ENCODE measurements at regions not wholly inside any gene's neighbourhood (a gene's known extent, or its start where the extent isn't known, plus 50 kb on each side); places are given as distances from the start of the nearest gene placed in this dataset.

- no peak overlapping the region for H3K27ac Mint-ChIP-seq
- H3K36me3 Mint-ChIP-seq (ENCODE audit: low read depth): no peaks in the 10 kb centered on the region
- ChIA-PET CTCF (interaction anchor here (1.0 to 2.4 kb wide), 5 partner anchors 9 to 362 kb away, joined by 3 to 6 read pairs (median 3); no protein-coding TSS in a partner anchor), POLR2A (interaction anchor here (0.7 to 1.4 kb wide), 2 partner anchors 8 to 265 kb away, joined by 3 read pairs; no protein-coding TSS in a partner anchor)
- DNase-seq (no peak), ATAC-seq (no peak)
- peaks cover 6% of the 10 kb centered on the region for H3K27me3 Mint-ChIP-seq
- peaks cover 10% of the 10 kb centered on the region for H3K4me1 Mint-ChIP-seq (ENCODE audit: low read depth)
- H3K9me3 Mint-ChIP-seq: no peaks in the 10 kb centered on the region
- H3K4me3 Mint-ChIP-seq: no peak overlapping the region
- no peak for TF ChIP-seq CTCF (IDR thresholded peaks at IDR 0.05)
- intact Hi-C loops (cut with micrococcal nuclease): no loop called here
These were observed 226.1 kb upstream of the RREB1 start for GRCh38 chr6:6881438-6882225.

- no peak overlapping the region for H3K4me3 Mint-ChIP-seq
- H3K27me3 Mint-ChIP-seq: peaks cover 6% of the 10 kb centered on the region
- no peak overlapping the region for H3K27ac Mint-ChIP-seq
- ATAC-seq: no peak
- peaks cover 10% of the 10 kb centered on the region for H3K4me1 Mint-ChIP-seq (ENCODE audit: low read depth)
- H3K36me3 Mint-ChIP-seq (ENCODE audit: low read depth): no peaks in the 10 kb centered on the region
- DNase-seq: no peak
- H3K9me3 Mint-ChIP-seq: no peaks in the 10 kb centered on the region
- ChIA-PET CTCF (interaction anchor here (1.3 to 2.4 kb wide), 3 partner anchors 10 to 157 kb away, joined by 3 to 6 read pairs (median 5); no protein-coding TSS in a partner anchor), POLR2A (interaction anchor here (1.4 kb wide), 1 partner anchor 264 kb away, joined by 3 read pairs; no protein-coding TSS in a partner anchor)
- intact Hi-C loops (cut with micrococcal nuclease): no loop called here
- TF ChIP-seq CTCF (IDR thresholded peaks at IDR 0.05): no peak
These were observed 225.2 kb upstream of the RREB1 start for GRCh38 chr6:6882592-6882991.

DNA sequence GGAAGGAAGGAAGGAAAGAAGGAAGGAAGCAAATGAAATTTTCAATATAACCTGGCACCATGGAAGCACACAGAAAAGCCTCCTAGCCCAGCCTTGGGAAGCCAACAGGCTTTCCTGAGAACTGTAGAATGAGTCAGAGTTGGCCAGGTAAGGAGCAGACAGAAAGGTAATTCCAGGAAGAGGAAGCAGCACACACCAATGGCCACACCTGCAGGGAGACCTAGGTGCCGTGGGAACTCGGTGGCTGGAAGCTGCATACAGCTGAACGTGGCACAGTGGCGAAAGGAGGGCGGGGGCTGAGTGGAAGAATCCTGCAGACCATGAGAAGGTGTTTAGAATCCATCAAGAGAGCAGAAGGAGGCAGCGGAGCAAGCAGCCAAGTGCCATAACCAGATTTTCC is 224.8 kb upstream of the RREB1 start:
- peaks cover 10% of the 10 kb centered on the region for H3K4me1 Mint-ChIP-seq (ENCODE audit: low read depth)
- peaks cover 4% of the 10 kb centered on the region for H3K27me3 Mint-ChIP-seq
- no peak for TF ChIP-seq CTCF (IDR thresholded peaks at IDR 0.05)
- H3K9me3 Mint-ChIP-seq: no peaks in the 10 kb centered on the region
- no peak for DNase-seq
- ChIA-PET POLR2A (interaction anchor here (1.4 kb wide), 1 partner anchor 264 kb away, joined by 3 read pairs; no protein-coding TSS in a partner anchor), CTCF (no interaction called here)
- H3K36me3 Mint-ChIP-seq (ENCODE audit: low read depth): no peaks in the 10 kb centered on the region
- H3K4me3 Mint-ChIP-seq: no peak overlapping the region
- no peak for ATAC-seq
- no peak overlapping the region for H3K27ac Mint-ChIP-seq
- intact Hi-C loops (cut with micrococcal nuclease): no loop called here

DNA sequence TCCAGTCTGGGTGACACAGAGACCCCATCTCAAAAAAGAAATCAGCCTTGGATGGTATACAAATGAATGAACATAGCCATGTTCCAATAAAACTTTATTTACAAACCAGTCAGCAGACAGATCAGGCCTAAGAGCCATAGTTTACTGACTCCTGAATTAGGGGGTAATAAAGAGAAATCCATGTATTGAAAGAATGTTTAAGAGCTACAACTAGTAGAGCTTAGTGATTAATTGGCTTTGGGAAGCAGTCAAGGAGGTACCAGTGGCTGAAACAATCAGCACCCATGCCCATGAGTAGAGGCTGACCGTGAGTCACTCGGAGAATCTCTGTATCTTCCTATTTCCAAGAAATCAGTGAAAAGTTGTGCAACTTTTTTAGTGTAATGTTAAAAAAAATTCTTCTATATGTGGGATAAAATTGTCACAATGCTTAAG is 223.6 kb upstream of the RREB1 start:
- H3K9me3 Mint-ChIP-seq: no peaks in the 10 kb centered on the region
- H3K27me3 Mint-ChIP-seq: no peaks in the 10 kb centered on the region
- H3K27ac Mint-ChIP-seq: no peak overlapping the region
- H3K36me3 Mint-ChIP-seq (ENCODE audit: low read depth): no peaks in the 10 kb centered on the region
- intact Hi-C loops (cut with micrococcal nuclease): no loop called here
- no peak for TF ChIP-seq CTCF (IDR thresholded peaks at IDR 0.05)
- peaks cover 7% of the 10 kb centered on the region for H3K4me1 Mint-ChIP-seq (ENCODE audit: low read depth)
- CTCF ChIA-PET: interaction anchor here (1.3 kb wide), 1 partner anchor 32 kb away, joined by 4 read pairs; no protein-coding TSS in a partner anchor
- no peak for ATAC-seq
- no peak overlapping the region for H3K4me3 Mint-ChIP-seq
- no peak for DNase-seq
- POLR2A ChIA-PET: no interaction called here

DNA sequence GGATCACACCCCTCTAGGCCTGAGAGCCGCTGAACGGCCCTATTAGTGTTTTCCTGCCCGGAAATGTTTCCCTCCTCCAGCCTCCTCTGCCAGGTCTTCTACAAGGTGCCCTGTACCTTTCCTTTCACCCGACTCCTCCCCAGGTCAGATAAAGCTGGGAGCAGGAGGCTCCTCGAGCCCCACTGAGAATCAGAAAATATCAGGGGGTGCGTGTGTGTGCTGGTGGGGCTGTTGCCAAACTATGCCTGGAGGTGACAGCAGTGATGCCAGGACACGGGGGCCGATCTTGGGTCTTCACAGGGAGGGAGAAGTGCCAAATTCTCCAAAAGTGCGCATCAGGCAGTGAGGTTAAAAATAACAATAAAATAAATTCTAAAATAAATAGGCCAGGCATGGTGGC is 222.8 kb upstream of the RREB1 start:
- H3K36me3 Mint-ChIP-seq (ENCODE audit: low read depth): no peaks in the 10 kb centered on the region
- ChIA-PET CTCF (no interaction called here), POLR2A (no interaction called here)
- H3K27ac Mint-ChIP-seq: no peak overlapping the region
- ATAC-seq (no peak), DNase-seq (no peak)
- no peak for TF ChIP-seq CTCF (IDR thresholded peaks at IDR 0.05)
- no peak overlapping the region for H3K4me3 Mint-ChIP-seq
- intact Hi-C loops (cut with micrococcal nuclease): no loop called here
- no peaks in the 10 kb centered on the region for H3K27me3 Mint-ChIP-seq
- H3K4me1 Mint-ChIP-seq (ENCODE audit: low read depth): peaks cover 2% of the 10 kb centered on the region
- no peaks in the 10 kb centered on the region for H3K9me3 Mint-ChIP-seq

All from activated CD8-positive, alpha-beta T cell treated with anti-CD3 and anti-CD28 coated beads for 36 hours (primary cell).